ENCODE measurements at regions not wholly inside any gene's neighbourhood (a gene's known extent, or its start where the extent isn't known, plus 50 kb on each side); places are given as distances from the start of the nearest gene placed in this dataset.

- no peak for TF ChIP-seq GATA2 (IDR thresholded peaks at IDR 0.05; ENCODE audit: low read depth, low read length)
- no peak for TF ChIP-seq GATA3 (IDR thresholded peaks at IDR 0.05; ENCODE audit: low read depth, low read length)
Measured at GRCh38 chr14:51546603-51547258, 105.0 kb upstream of the FRMD6 start.

Data from SH-SY5Y (cell line).